IMR-90 (cell line): ENCODE measurements at regions not wholly inside any gene's neighbourhood (a gene's known extent, or its start where the extent isn't known, plus 50 kb on each side); places are given as distances from the start of the nearest gene placed in this dataset.

ENCODE experiments used
- ATAC-seq: fragments of 200-7000 bp; cut with Tn5 transposase; 2 replicates; pipeline ENCODE4 v1.9.1; 2020; ENCODE audit warnings: low read depth, mild to moderate bottlenecking, moderate library complexity
- BruUV-seq: library from RNA; stranded (reverse); fragments of 400-500 nt; replicated peaks from 2 replicates; lab custom pipeline; 2021; lab: Mats Ljungman, UMichigan
- CTCF ChIA-PET: fragments of 300-600 bp; formaldehyde crosslinking; extraction: SDS; loops from one replicate; lab custom pipeline; 2021; ENCODE audit warnings: antibody characterized with exemption; lab: Yijun Ruan, JAX
- POLR2A ChIA-PET: fragments of 300-600 bp; sonication (Branson Sonifier 250); formaldehyde crosslinking; loops from one replicate; lab custom pipeline; 2022; ENCODE audit warnings: antibody characterized with exemption; ENCODE audit not compliant: unreplicated experiment; lab: Charles Lee
- DNase-seq: peaks from one replicate; pipeline ENCODE4 v3.0.0; 2013
- H2AFZ ChIP-seq: replicated peaks from 2 replicates; pipeline ENCODE3; 2013; ENCODE audit warnings: low read length, mild to moderate bottlenecking; ENCODE audit not compliant: poor library complexity
- H2AK5ac ChIP-seq: 2 replicates; pipeline ENCODE4 v1.6.1; 2013; ENCODE audit warnings: low read depth, low read length, inconsistent platforms
- H2AK9ac ChIP-seq: replicated peaks from 2 replicates; pipeline ENCODE3; 2013; ENCODE audit warnings: mild to moderate bottlenecking, low read depth, low read length, moderate library complexity; ENCODE audit not compliant: poor library complexity
- H2BK120ac ChIP-seq: 2 replicates; pipeline ENCODE4 v1.6.1; 2013; ENCODE audit warnings: low read depth, low read length, inconsistent platforms
- H2BK15ac ChIP-seq: 3 replicates; pipeline ENCODE4 v1.6.1; 2013; ENCODE audit warnings: low read depth, low read length, inconsistent platforms
- H2BK20ac ChIP-seq: 2 replicates; pipeline ENCODE4 v1.6.1; 2013; ENCODE audit warnings: low read depth, mild to moderate bottlenecking, inconsistent platforms, low read length, moderate library complexity
- H2BK5ac ChIP-seq: 2 replicates; pipeline ENCODE4 v1.6.1; 2013; ENCODE audit warnings: mild to moderate bottlenecking, low read depth, low read length, inconsistent platforms; ENCODE audit not compliant: poor library complexity, severe bottlenecking
- H3K14ac ChIP-seq: replicated peaks from 2 replicates; pipeline ENCODE4 v1.6.1; 2013; ENCODE audit warnings: low read depth, low read length, inconsistent platforms
- H3K18ac ChIP-seq: 2 replicates; pipeline ENCODE4 v1.6.1; 2013; ENCODE audit warnings: low read depth, low read length, control low read depth
- H3K23ac ChIP-seq: 2 replicates; pipeline ENCODE4 v1.6.1; 2013; ENCODE audit warnings: low read depth, low read length, inconsistent platforms
- H3K27ac ChIP-seq: 2 replicates; pipeline ENCODE4 v1.5.1; 2013; ENCODE audit warnings: mild to moderate bottlenecking, control low read depth, low read length; ENCODE audit not compliant: insufficient read depth
- H3K27me3 ChIP-seq: 2 replicates; pipeline ENCODE4 v1.6.1; 2013; ENCODE audit warnings: low read length; ENCODE audit not compliant: control insufficient read depth, insufficient read depth
- H3K36me3 ChIP-seq: 2 replicates; pipeline ENCODE4 v1.6.1; 2013; ENCODE audit warnings: low read length, mixed read lengths; ENCODE audit not compliant: control insufficient read depth, insufficient read depth
- H3K4ac ChIP-seq: 2 replicates; pipeline ENCODE4 v1.6.1; 2013; ENCODE audit warnings: low read depth, low read length, inconsistent platforms
- H3K4me1 ChIP-seq: 2 replicates; pipeline ENCODE4 v1.6.1; 2013; ENCODE audit warnings: low read length, mixed read lengths; ENCODE audit not compliant: control insufficient read depth, insufficient read depth
- H3K4me2 ChIP-seq: 2 replicates; pipeline ENCODE4 v1.6.1; 2013; ENCODE audit warnings: low read depth, mild to moderate bottlenecking, control low read depth, low read length, moderate library complexity
- H3K4me3 ChIP-seq: 2 replicates; pipeline ENCODE4 v1.5.1; 2013; ENCODE audit warnings: low read depth, mild to moderate bottlenecking, control low read depth, low read length, moderate library complexity; ENCODE audit not compliant: insufficient read depth
- H3K56ac ChIP-seq: 2 replicates; pipeline ENCODE4 v1.6.1; 2013; ENCODE audit warnings: low read length, inconsistent platforms; ENCODE audit not compliant: insufficient read depth; ENCODE audit errors: extremely low read depth
- H3K79me1 ChIP-seq, 2 experiments: 2 replicates each; pipeline ENCODE4 v1.6.1; 2013; ENCODE audit warnings: low read length in 2 of 2, inconsistent platforms in 1 of 2, low read depth in 1 of 2
- H3K9ac ChIP-seq: 2 replicates; pipeline ENCODE4 v1.6.1; 2013; ENCODE audit warnings: low read depth, low read length, control low read depth
- H3K9me1 ChIP-seq: 2 replicates; pipeline ENCODE4 v1.6.1; 2013; ENCODE audit warnings: low read length, inconsistent platforms; ENCODE audit not compliant: insufficient read depth
- H3K9me3 ChIP-seq: 2 replicates; pipeline ENCODE4 v1.6.1; 2013; ENCODE audit warnings: low read length; ENCODE audit not compliant: control insufficient read depth, insufficient read depth
- H4K20me1 ChIP-seq: 2 replicates; pipeline ENCODE4 v1.6.1; 2013; ENCODE audit warnings: low read length, inconsistent platforms; ENCODE audit not compliant: insufficient read depth
- H4K5ac ChIP-seq: 2 replicates; pipeline ENCODE4 v1.6.1; 2013; ENCODE audit warnings: mild to moderate bottlenecking, low read depth, low read length, control low read depth
- H4K8ac ChIP-seq, 2 experiments: 2 replicates each; pipeline ENCODE4 v1.6.1; 2013; ENCODE audit warnings: low read depth in 2 of 2, low read length in 2 of 2, control low read depth in 1 of 2, inconsistent platforms in 1 of 2
- H4K91ac ChIP-seq: 2 replicates; pipeline ENCODE4 v1.6.1; 2013; ENCODE audit warnings: low read depth, low read length, inconsistent platforms; ENCODE audit not compliant: insufficient read depth
- CEBPB ChIP-seq: IDR thresholded peaks from 2 replicates; pipeline ENCODE4 v1.6.1; 2012; ENCODE audit warnings: low read depth, low read length, improper control_type of control experiment
- CHD1 ChIP-seq: IDR thresholded peaks from 2 replicates; pipeline ENCODE4 v1.6.1; 2012; ENCODE audit warnings: low read depth, low read length, improper control_type of control experiment
- FOS ChIP-seq: fragments of 150-350 bp; IDR thresholded peaks from 2 replicates; pipeline ENCODE4 v1.6.1; 2016; ENCODE audit warnings: low read depth, low read length
- MAFK ChIP-seq: IDR thresholded peaks from 2 replicates; pipeline ENCODE4 v1.6.1; 2012; ENCODE audit warnings: low read depth, low read length, improper control_type of control experiment
- MAZ ChIP-seq: IDR thresholded peaks from 2 replicates; pipeline ENCODE4 v1.6.1; 2012; ENCODE audit warnings: low read depth, mild to moderate bottlenecking, low read length, improper control_type of control experiment, moderate library complexity, borderline replicate concordance
- MXI1 ChIP-seq: IDR thresholded peaks from 2 replicates; pipeline ENCODE4 v1.6.1; 2012; ENCODE audit warnings: low read depth, mild to moderate bottlenecking, low read length, moderate library complexity, borderline replicate concordance
- POLR2A ChIP-seq: IDR thresholded peaks from 2 replicates; pipeline ENCODE4 v1.6.1; 2012; ENCODE audit warnings: mild to moderate bottlenecking, low read depth, low read length
- RAD21 ChIP-seq: IDR thresholded peaks from 2 replicates; pipeline ENCODE4 v1.6.1; 2012; ENCODE audit warnings: low read length, improper control_type of control experiment
- RCOR1 ChIP-seq: IDR thresholded peaks from 2 replicates; pipeline ENCODE4 v1.6.1; 2012; ENCODE audit warnings: mild to moderate bottlenecking, low read length, improper control_type of control experiment; ENCODE audit not compliant: insufficient replicate concordance
- RFX5 ChIP-seq: IDR thresholded peaks from 2 replicates; pipeline ENCODE4 v1.8.0; 2012; ENCODE audit warnings: low read depth, mild to moderate bottlenecking, low read length, moderate library complexity
- SMC3 ChIP-seq: fragments of 150-350 bp; IDR thresholded peaks from 2 replicates; pipeline ENCODE4 v1.6.1; 2016; ENCODE audit warnings: low read depth, mild to moderate bottlenecking, antibody characterized with exemption, low read length, moderate library complexity
- WGBS, 2 experiments: methylation state at CpG; one replicate each; pipeline versions ENCODE4 v1.1.5 to v1.1.7; 2013; ENCODE audit warnings: missing lambda C conversion rate in 2 of 2; ENCODE audit not compliant: insufficient read length in 1 of 2; ENCODE audit errors: extremely low coverage in 2 of 2; 5-methylcytosine and 5-hydroxymethylcytosine counted together
- dilution Hi-C: fragments of 300-500 bp; cut with HindIII; formaldehyde crosslinking; loops from one replicate; pipeline ENCODE4 v1.14.3; 2018; ENCODE audit warnings: low sequenced_read_pairs; ENCODE audit not compliant: unreplicated experiment
- in situ Hi-C: fragments of 300-500 bp; cut with MboI; formaldehyde crosslinking; loops from 3 replicates; pipeline ENCODE4 v1.14.3; 2019; ENCODE audit warnings: low sequenced_read_pairs, inconsistent platforms, mixed read lengths
- intact Hi-C: fragments of 100-400 bp; cut with micrococcal nuclease; formaldehyde crosslinking; loops from 2 replicates; pipeline ENCODE4 v1.10.0; 2022
- TF ChIP-seq, protein P1 (sequence below): conservative IDR thresholded peaks from 2 replicates; pipeline ENCODE4 v1.5.1; 2012; ENCODE audit warnings: mild to moderate bottlenecking, low read depth, low read length, improper control_type of control experiment
- TF ChIP-seq, protein P2 (sequence below): fragments of 150-350 bp; IDR thresholded peaks from 2 replicates; pipeline ENCODE4 v1.6.1; 2016; ENCODE audit warnings: low read depth, mild to moderate bottlenecking, low read length, moderate library complexity, borderline replicate concordance
- TF ChIP-seq, protein P3 (sequence below): fragments of 150-350 bp; IDR thresholded peaks from 2 replicates; pipeline ENCODE4 v1.6.1; 2017; ENCODE audit warnings: mild to moderate bottlenecking, antibody characterized with exemption, low read length, low read depth

DNA sequence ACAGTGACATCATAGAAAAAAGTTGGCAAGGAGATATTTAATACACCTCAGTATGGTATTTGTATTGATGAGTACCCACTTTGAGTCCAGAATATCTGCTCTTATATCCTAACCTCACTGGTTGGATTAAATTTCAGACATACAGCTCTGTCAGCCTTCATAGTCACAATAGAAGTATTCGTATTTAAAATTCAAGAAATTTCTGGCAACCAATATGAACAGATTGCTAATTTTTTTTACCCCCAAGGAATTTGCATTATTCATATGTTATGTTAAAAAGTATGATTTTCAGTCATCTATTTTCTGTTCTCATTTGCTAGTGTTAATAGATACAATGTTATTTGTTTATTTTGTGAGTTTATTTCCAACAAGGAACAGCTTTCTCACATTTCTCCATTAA, 1306.8 kb upstream of the NXPH2 start:
- H3K18ac ChIP-seq: no peak overlapping the region
- H4K8ac ChIP-seq: no peak overlapping the region
- no peaks in the 10 kb centered on the region for H3K4me1 ChIP-seq
- no peaks in the 10 kb centered on the region for H3K27me3 ChIP-seq
- H3K79me1 ChIP-seq: no peaks in the 10 kb centered on the region
- H3K36me3 ChIP-seq: no peaks in the 10 kb centered on the region
- BruUV-seq: no TSS peak
- no peak overlapping the region for H3K23ac ChIP-seq
- no peak overlapping the region for H2BK15ac ChIP-seq
- no peak overlapping the region for H2AK5ac ChIP-seq
- ChIA-PET POLR2A (no interaction called here), CTCF (no interaction called here)
- DNase-seq (no peak), ATAC-seq (no peak)
- no peak for TF ChIP-seq CEBPB
- TF ChIP-seq, protein P1, sequence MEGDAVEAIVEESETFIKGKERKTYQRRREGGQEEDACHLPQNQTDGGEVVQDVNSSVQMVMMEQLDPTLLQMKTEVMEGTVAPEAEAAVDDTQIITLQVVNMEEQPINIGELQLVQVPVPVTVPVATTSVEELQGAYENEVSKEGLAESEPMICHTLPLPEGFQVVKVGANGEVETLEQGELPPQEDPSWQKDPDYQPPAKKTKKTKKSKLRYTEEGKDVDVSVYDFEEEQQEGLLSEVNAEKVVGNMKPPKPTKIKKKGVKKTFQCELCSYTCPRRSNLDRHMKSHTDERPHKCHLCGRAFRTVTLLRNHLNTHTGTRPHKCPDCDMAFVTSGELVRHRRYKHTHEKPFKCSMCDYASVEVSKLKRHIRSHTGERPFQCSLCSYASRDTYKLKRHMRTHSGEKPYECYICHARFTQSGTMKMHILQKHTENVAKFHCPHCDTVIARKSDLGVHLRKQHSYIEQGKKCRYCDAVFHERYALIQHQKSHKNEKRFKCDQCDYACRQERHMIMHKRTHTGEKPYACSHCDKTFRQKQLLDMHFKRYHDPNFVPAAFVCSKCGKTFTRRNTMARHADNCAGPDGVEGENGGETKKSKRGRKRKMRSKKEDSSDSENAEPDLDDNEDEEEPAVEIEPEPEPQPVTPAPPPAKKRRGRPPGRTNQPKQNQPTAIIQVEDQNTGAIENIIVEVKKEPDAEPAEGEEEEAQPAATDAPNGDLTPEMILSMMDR: no peak
- TF ChIP-seq, protein P2, sequence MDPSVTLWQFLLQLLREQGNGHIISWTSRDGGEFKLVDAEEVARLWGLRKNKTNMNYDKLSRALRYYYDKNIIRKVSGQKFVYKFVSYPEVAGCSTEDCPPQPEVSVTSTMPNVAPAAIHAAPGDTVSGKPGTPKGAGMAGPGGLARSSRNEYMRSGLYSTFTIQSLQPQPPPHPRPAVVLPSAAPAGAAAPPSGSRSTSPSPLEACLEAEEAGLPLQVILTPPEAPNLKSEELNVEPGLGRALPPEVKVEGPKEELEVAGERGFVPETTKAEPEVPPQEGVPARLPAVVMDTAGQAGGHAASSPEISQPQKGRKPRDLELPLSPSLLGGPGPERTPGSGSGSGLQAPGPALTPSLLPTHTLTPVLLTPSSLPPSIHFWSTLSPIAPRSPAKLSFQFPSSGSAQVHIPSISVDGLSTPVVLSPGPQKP: no peak
- no peak for TF ChIP-seq RCOR1
- TF ChIP-seq SMC3: no peak
- no peak for TF ChIP-seq MXI1
- no peak for TF ChIP-seq RAD21
- no peak for TF ChIP-seq CHD1
- no peak for TF ChIP-seq RFX5
- TF ChIP-seq MAZ: no peak
- TF ChIP-seq, protein P3, sequence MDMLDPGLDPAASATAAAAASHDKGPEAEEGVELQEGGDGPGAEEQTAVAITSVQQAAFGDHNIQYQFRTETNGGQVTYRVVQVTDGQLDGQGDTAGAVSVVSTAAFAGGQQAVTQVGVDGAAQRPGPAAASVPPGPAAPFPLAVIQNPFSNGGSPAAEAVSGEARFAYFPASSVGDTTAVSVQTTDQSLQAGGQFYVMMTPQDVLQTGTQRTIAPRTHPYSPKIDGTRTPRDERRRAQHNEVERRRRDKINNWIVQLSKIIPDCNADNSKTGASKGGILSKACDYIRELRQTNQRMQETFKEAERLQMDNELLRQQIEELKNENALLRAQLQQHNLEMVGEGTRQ: no peak
- no peak for TF ChIP-seq FOS
- TF ChIP-seq POLR2A: no peak
- no peak for TF ChIP-seq MAFK
- H4K91ac ChIP-seq: no peak overlapping the region
- no peak overlapping the region for H3K4ac ChIP-seq
- in situ Hi-C loops: no loop called here
- intact Hi-C loops: no loop called here
- H2AK9ac ChIP-seq: no peak overlapping the region
- H3K4me2 ChIP-seq: no peak overlapping the region
- no peak overlapping the region for H3K4me3 ChIP-seq
- no peak overlapping the region for H3K9ac ChIP-seq
- H4K5ac ChIP-seq: no peak overlapping the region
- H2BK20ac ChIP-seq: no peak overlapping the region
- no peak overlapping the region for H3K56ac ChIP-seq
- H2AFZ ChIP-seq: no peak overlapping the region
- no peak overlapping the region for H3K27ac ChIP-seq
- no peak overlapping the region for H2BK5ac ChIP-seq
- dilution Hi-C loops: no loop called here
- H4K20me1 ChIP-seq: no peaks in the 10 kb centered on the region
- H3K14ac ChIP-seq: no peak overlapping the region
- H2BK120ac ChIP-seq: no peak overlapping the region
- no CpG with 5 or more reads among the region's 1 CpG for WGBS, 2 experiments
- H3K9me1 ChIP-seq: no peaks in the 10 kb centered on the region
- H3K9me3 ChIP-seq: peaks cover 6% of the 10 kb centered on the region
